GM23248 (cell line): ENCODE measurements at regions not wholly inside any gene's neighbourhood (a gene's known extent, or its start where the extent isn't known, plus 50 kb on each side); places are given as distances from the start of the nearest gene placed in this dataset.

ENCODE experiments used
- DNase-seq: peaks from one replicate; pipeline ENCODE4 v3.0.0-alpha.2; 2015
- H2AFZ ChIP-seq: fragments of 200-600 bp; sonication (generic); 2 replicates; pipeline ENCODE4 v1.6.1; 2016; ENCODE audit warnings: antibody characterized with exemption
- H3F3A ChIP-seq: fragments of 200-600 bp; sonication (generic); 2 replicates; pipeline ENCODE4 v1.6.1; 2016; ENCODE audit warnings: mild to moderate bottlenecking, antibody characterized with exemption, mixed run types; ENCODE audit not compliant: insufficient read depth
- H3K27ac ChIP-seq: fragments of 200-600 bp; sonication (generic); 2 replicates; pipeline ENCODE4 v1.5.1; 2016; ENCODE audit warnings: mild to moderate bottlenecking
- H3K27me3 ChIP-seq: fragments of 200-600 bp; sonication (generic); replicated peaks from 2 replicates; pipeline ENCODE4 v1.6.1; 2016; ENCODE audit warnings: mild to moderate bottlenecking; ENCODE audit not compliant: insufficient read depth
- H3K36me3 ChIP-seq: fragments of 200-600 bp; sonication (generic); 2 replicates; pipeline ENCODE4 v1.6.1; 2016; ENCODE audit warnings: low read depth, mild to moderate bottlenecking
- H3K4me1 ChIP-seq: fragments of 200-600 bp; sonication (generic); 2 replicates; pipeline ENCODE4 v1.6.1; 2016; ENCODE audit warnings: mild to moderate bottlenecking; ENCODE audit not compliant: insufficient read depth
- H3K4me2 ChIP-seq: fragments of 200-600 bp; sonication (generic); one replicate; pipeline ENCODE4 v1.6.1; 2016; ENCODE audit warnings: mild to moderate bottlenecking; ENCODE audit not compliant: unreplicated experiment
- H3K4me3 ChIP-seq: fragments of 200-600 bp; sonication (generic); 2 replicates; pipeline ENCODE4 v1.5.1; 2016; ENCODE audit warnings: mild to moderate bottlenecking
- H3K79me2 ChIP-seq: fragments of 200-600 bp; sonication (generic); 2 replicates; pipeline ENCODE4 v1.6.1; 2016; ENCODE audit warnings: mild to moderate bottlenecking; ENCODE audit not compliant: insufficient read depth
- H3K9ac ChIP-seq: fragments of 200-600 bp; sonication (generic); 2 replicates; pipeline ENCODE4 v1.6.1; 2016; ENCODE audit warnings: mild to moderate bottlenecking
- H3K9me2 ChIP-seq: fragments of 200-600 bp; sonication (generic); 2 replicates; pipeline ENCODE4 v1.6.1; 2016; ENCODE audit warnings: mixed run types, mild to moderate bottlenecking, moderate library complexity; ENCODE audit not compliant: insufficient read depth
- H3K9me3 ChIP-seq: fragments of 200-600 bp; sonication (generic); one replicate; pipeline ENCODE4 v1.6.1; 2017; ENCODE audit warnings: low read depth
- H4K20me1 ChIP-seq: fragments of 200-600 bp; sonication (generic); 2 replicates; pipeline ENCODE4 v1.6.0; 2016; ENCODE audit not compliant: insufficient read depth
- EZH2 ChIP-seq: fragments of 200-600 bp; sonication (generic); IDR thresholded peaks from 2 replicates; pipeline ENCODE4 v1.6.1; 2018; ENCODE audit warnings: antibody characterized with exemption, mild to moderate bottlenecking; ENCODE audit not compliant: insufficient read depth, poor library complexity, severe bottlenecking
- EZH2phosphoT487 ChIP-seq: fragments of 200-600 bp; sonication (generic); IDR thresholded peaks from 2 replicates; pipeline ENCODE4 v1.6.1; 2018; ENCODE audit warnings: antibody characterized with exemption, moderate library complexity, mild to moderate bottlenecking, low read depth; ENCODE audit not compliant: insufficient read depth
- WGBS, 2 experiments: methylation state at CpG; one replicate each; pipeline ENCODE4 v1.1.6; 2015 to 2017; ENCODE audit warnings: low lambda C conversion rate in 2 of 2, low coverage in 1 of 2; ENCODE audit errors: missing lambda C conversion rate in 2 of 2; 5-methylcytosine and 5-hydroxymethylcytosine counted together
- in situ Hi-C: fragments of 300-500 bp; cut with MboI; formaldehyde crosslinking; loops from 2 replicates; pipeline ENCODE4 v1.15.0; 2020

- Histone ChIP-seq H3K4me1 (no peaks in the 10 kb centered on the region), H3K4me3 (no peak overlapping the region), H3K79me2 (no peaks in the 10 kb centered on the region), H3K9me3 (no peaks in the 10 kb centered on the region), H3K36me3 (no peaks in the 10 kb centered on the region), H3K9ac (no peak overlapping the region), H4K20me1 (no peaks in the 10 kb centered on the region), H3F3A (no peaks in the 10 kb centered on the region), H2AFZ (no peak overlapping the region), H3K27ac (no peak overlapping the region), H3K4me2 (no peak overlapping the region), H3K27me3 (no peaks in the 10 kb centered on the region), H3K9me2 (no peaks in the 10 kb centered on the region)
- 70 to 73% methylated on average over 2 of the region's 2 CpGs for WGBS, 2 experiments
- DNase-seq = no peak
- in situ Hi-C loops = no loop called here
- no peak for TF ChIP-seq EZH2
- no peak for TF ChIP-seq EZH2phosphoT487
Observed at GRCh38 chr13:80973721-80974120, 632.8 kb upstream of the SPRY2 start.

GRCh38 chr13:80972857-80973478 is 632.0 kb upstream of the SPRY2 start:
- Histone ChIP-seq H3F3A (no peaks in the 10 kb centered on the region), H3K4me3 (no peak overlapping the region), H3K9ac (no peak overlapping the region), H3K27me3 (no peaks in the 10 kb centered on the region), H3K4me1 (no peaks in the 10 kb centered on the region), H3K9me2 (no peaks in the 10 kb centered on the region), H3K27ac (no peak overlapping the region), H3K9me3 (no peaks in the 10 kb centered on the region), H4K20me1 (no peaks in the 10 kb centered on the region), H3K36me3 (no peaks in the 10 kb centered on the region), H3K4me2 (no peak overlapping the region), H2AFZ (no peak overlapping the region), H3K79me2 (no peaks in the 10 kb centered on the region)
- WGBS, 2 experiments = 46 to 50% methylated on average over 2 of the region's 2 CpGs
- no peak for DNase-seq
- in situ Hi-C loops = no loop called here
- TF ChIP-seq EZH2 (no peak), EZH2phosphoT487 (no peak)

- DNase-seq = no peak
- Histone ChIP-seq H4K20me1 (no peaks in the 10 kb centered on the region), H3K27ac (no peak overlapping the region), H3K4me3 (no peak overlapping the region), H3F3A (no peaks in the 10 kb centered on the region), H2AFZ (no peak overlapping the region), H3K79me2 (no peaks in the 10 kb centered on the region), H3K27me3 (no peaks in the 10 kb centered on the region), H3K9ac (no peak overlapping the region), H3K36me3 (no peaks in the 10 kb centered on the region), H3K9me2 (no peaks in the 10 kb centered on the region), H3K4me2 (no peak overlapping the region), H3K9me3 (no peaks in the 10 kb centered on the region), H3K4me1 (no peaks in the 10 kb centered on the region)
- TF ChIP-seq EZH2 (no peak), EZH2phosphoT487 (no peak)
- in situ Hi-C loops = no loop called here
Observed at GRCh38 chr13:80965097-80965496, 624.2 kb upstream of the SPRY2 start.

- H3K4me3 ChIP-seq = no peak overlapping the region
- no peaks in the 10 kb centered on the region for H3K4me1 ChIP-seq
- in situ Hi-C loops = no loop called here
- H2AFZ ChIP-seq = no peak overlapping the region
- no peaks in the 10 kb centered on the region for H3K79me2 ChIP-seq
- H3K27ac ChIP-seq = no peak overlapping the region
- WGBS, 2 experiments = 21 to 45% methylated on average over 1 of the region's 1 CpG
- no peaks in the 10 kb centered on the region for H3F3A ChIP-seq
- no peak overlapping the region for H3K9ac ChIP-seq
- no peaks in the 10 kb centered on the region for H3K36me3 ChIP-seq
- H3K4me2 ChIP-seq = no peak overlapping the region
- DNase-seq = no peak
- no peak for TF ChIP-seq EZH2
- TF ChIP-seq EZH2phosphoT487 = no peak
- H3K9me3 ChIP-seq = no peaks in the 10 kb centered on the region
- no peaks in the 10 kb centered on the region for H4K20me1 ChIP-seq
- no peaks in the 10 kb centered on the region for H3K27me3 ChIP-seq
- H3K9me2 ChIP-seq = no peaks in the 10 kb centered on the region
Observed at GRCh38 chr13:80962855-80963254, 621.9 kb upstream of the SPRY2 start.

- no peak for DNase-seq
- in situ Hi-C loops = no loop called here
- no peak for TF ChIP-seq EZH2
- no peak for TF ChIP-seq EZH2phosphoT487
- Histone ChIP-seq H3K4me2 (no peak overlapping the region), H3K4me3 (no peak overlapping the region), H3K36me3 (no peaks in the 10 kb centered on the region), H3K27ac (no peak overlapping the region), H4K20me1 (no peaks in the 10 kb centered on the region), H2AFZ (no peak overlapping the region), H3K4me1 (no peaks in the 10 kb centered on the region), H3K79me2 (no peaks in the 10 kb centered on the region), H3K27me3 (no peaks in the 10 kb centered on the region), H3K9me3 (no peaks in the 10 kb centered on the region), H3K9me2 (no peaks in the 10 kb centered on the region), H3F3A (no peaks in the 10 kb centered on the region), H3K9ac (no peak overlapping the region)
- WGBS, 2 experiments = 49 to 51% methylated on average over 7 of the region's 7 CpGs
Observed at GRCh38 chr13:80962173-80962572, 621.2 kb upstream of the SPRY2 start.
